Activated naive CD8-positive, alpha-beta T cell treated with anti-CD3 and anti-CD28 coated beads, Interleukin-2, amount 50 U/mL, for 24 hours (primary cell): ENCODE measurements at regions not wholly inside any gene's neighbourhood (a gene's known extent, or its start where the extent isn't known, plus 50 kb on each side); places are given as distances from the start of the nearest gene placed in this dataset.

ENCODE experiments used
- ATAC-seq: fragments of 150-1000 bp; cut with Tn5 transposase; one replicate; pipeline ENCODE4 v1.10.0; 2021
- DNase-seq: peaks from one replicate; pipeline ENCODE4 v3.0.0; 2021
- H3K27ac Mint-ChIP-seq: one replicate; pipeline ENCODE4 v1.8.0; 2021; ENCODE audit warnings: mild to moderate bottlenecking, mixed read lengths
- H3K27me3 Mint-ChIP-seq: one replicate; pipeline ENCODE4 v1.8.0; 2021; ENCODE audit warnings: mixed read lengths
- H3K36me3 Mint-ChIP-seq: one replicate; pipeline ENCODE4 v1.8.0; 2021; ENCODE audit warnings: low read depth, mixed read lengths
- H3K4me1 Mint-ChIP-seq: one replicate; pipeline ENCODE4 v1.8.0; 2021; ENCODE audit warnings: mixed read lengths
- H3K4me3 Mint-ChIP-seq: one replicate; pipeline ENCODE4 v1.8.0; 2021; ENCODE audit warnings: mild to moderate bottlenecking, moderate library complexity, mixed read lengths
- H3K9me3 Mint-ChIP-seq: one replicate; pipeline ENCODE4 v1.8.0; 2021; ENCODE audit warnings: mixed read lengths

DNA sequence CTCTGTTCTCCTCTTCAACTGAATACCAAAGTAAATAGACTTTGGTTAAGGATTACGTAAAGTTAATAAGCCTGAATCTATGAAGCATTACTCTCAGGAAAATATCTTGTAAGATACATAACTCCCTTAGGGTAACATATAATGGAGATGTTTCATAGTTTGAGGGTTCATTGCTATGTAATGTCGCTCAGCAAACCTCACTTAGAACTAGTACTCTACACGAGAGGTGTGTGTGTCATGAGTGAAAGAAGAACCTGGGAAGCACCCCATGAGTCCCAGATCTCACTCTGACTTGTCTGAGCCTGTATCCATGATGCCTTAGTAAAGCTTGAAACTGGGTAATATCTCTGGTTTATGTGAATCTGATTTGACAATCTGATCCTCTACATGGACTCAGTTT lies 429.5 kb upstream of the ANO3 start:
- no peak overlapping the region for H3K27ac Mint-ChIP-seq
- H3K27me3 Mint-ChIP-seq, result no peaks in the 10 kb centered on the region
- ATAC-seq (no peak), DNase-seq (no peak)
- H3K4me1 Mint-ChIP-seq, result no peaks in the 10 kb centered on the region
- no peaks in the 10 kb centered on the region for H3K9me3 Mint-ChIP-seq
- H3K4me3 Mint-ChIP-seq, result no peak overlapping the region
- H3K36me3 Mint-ChIP-seq, result no peaks in the 10 kb centered on the region

- ATAC-seq (no peak), DNase-seq (no peak)
- Mint-ChIP-seq H3K4me1 (no peaks in the 10 kb centered on the region), H3K27me3 (no peaks in the 10 kb centered on the region), H3K27ac (no peak overlapping the region), H3K9me3 (peaks cover 4% of the 10 kb centered on the region), H3K36me3 (no peaks in the 10 kb centered on the region), H3K4me3 (no peak overlapping the region)
Observed at GRCh38 chr11:25908726-25909125, 423.2 kb upstream of the ANO3 start.

GRCh38 chr11:25910086-25910485 lies 421.8 kb upstream of the ANO3 start:
- ATAC-seq (no peak), DNase-seq (no peak)
- Mint-ChIP-seq H3K9me3 (peaks cover 4% of the 10 kb centered on the region), H3K4me3 (no peak overlapping the region), H3K27me3 (no peaks in the 10 kb centered on the region), H3K27ac (no peak overlapping the region), H3K36me3 (no peaks in the 10 kb centered on the region), H3K4me1 (no peaks in the 10 kb centered on the region)

GRCh38 chr11:25920356-25920755 lies 411.6 kb upstream of the ANO3 start:
- no peak overlapping the region for H3K4me3 Mint-ChIP-seq
- H3K36me3 Mint-ChIP-seq, result no peaks in the 10 kb centered on the region
- H3K27me3 Mint-ChIP-seq, result no peaks in the 10 kb centered on the region
- H3K27ac Mint-ChIP-seq, result no peak overlapping the region
- ATAC-seq, result no peak
- no peaks in the 10 kb centered on the region for H3K4me1 Mint-ChIP-seq
- peaks cover 15% of the 10 kb centered on the region for H3K9me3 Mint-ChIP-seq
- DNase-seq, result no peak

DNA sequence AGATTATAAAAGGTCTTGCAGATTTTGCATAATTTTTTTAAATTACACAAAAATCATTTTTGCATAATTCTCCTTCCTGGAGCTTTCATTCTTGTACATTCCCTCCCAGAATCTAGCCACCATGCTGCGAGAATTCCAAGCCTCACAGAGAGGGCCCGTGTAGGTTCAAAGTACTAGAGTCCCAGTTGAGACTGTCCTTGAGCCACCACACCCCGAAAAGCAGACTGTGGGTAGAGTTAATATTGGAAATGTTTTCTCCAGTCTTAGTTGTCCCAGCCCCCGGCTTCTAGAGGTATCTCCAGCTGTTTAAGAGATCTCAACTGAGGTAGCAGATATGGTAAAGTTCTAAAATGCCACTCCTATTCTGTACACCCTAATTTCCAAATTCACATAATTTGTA lies 407.3 kb upstream of the ANO3 start:
- H3K36me3 Mint-ChIP-seq, result no peaks in the 10 kb centered on the region
- H3K27ac Mint-ChIP-seq, result no peak overlapping the region
- H3K4me3 Mint-ChIP-seq, result no peak overlapping the region
- no peak for DNase-seq
- no peaks in the 10 kb centered on the region for H3K27me3 Mint-ChIP-seq
- no peak for ATAC-seq
- peaks cover 15% of the 10 kb centered on the region for H3K9me3 Mint-ChIP-seq
- no peaks in the 10 kb centered on the region for H3K4me1 Mint-ChIP-seq

- DNase-seq, result no peak
- no peak for ATAC-seq
- H3K9me3 Mint-ChIP-seq, result peaks cover 15% of the 10 kb centered on the region
Observed at GRCh38 chr11:25925359-25925758, 406.6 kb upstream of the ANO3 start.

GRCh38 chr11:25927411-25927953 lies 404.4 kb upstream of the ANO3 start:
- no peak overlapping the region for H3K27ac Mint-ChIP-seq
- peaks cover 22% of the 10 kb centered on the region for H3K9me3 Mint-ChIP-seq
- DNase-seq (no peak), ATAC-seq (no peak)
- no peak overlapping the region for H3K4me3 Mint-ChIP-seq
- no peaks in the 10 kb centered on the region for H3K4me1 Mint-ChIP-seq
- H3K27me3 Mint-ChIP-seq, result no peaks in the 10 kb centered on the region
- no peaks in the 10 kb centered on the region for H3K36me3 Mint-ChIP-seq

More at GRCh38 chr11:25925359-25925758, 406.6 kb upstream of the ANO3 start:
- no peaks in the 10 kb centered on the region for H3K4me1 Mint-ChIP-seq
- no peaks in the 10 kb centered on the region for H3K36me3 Mint-ChIP-seq
- no peak overlapping the region for H3K27ac Mint-ChIP-seq
- H3K27me3 Mint-ChIP-seq, result no peaks in the 10 kb centered on the region
- H3K4me3 Mint-ChIP-seq, result no peak overlapping the region

GRCh38 chr11:25928076-25928475 lies 403.9 kb upstream of the ANO3 start:
- no peak overlapping the region for H3K4me3 Mint-ChIP-seq
- no peak for ATAC-seq
- H3K9me3 Mint-ChIP-seq, result peaks cover 19% of the 10 kb centered on the region
- no peak for DNase-seq
- no peaks in the 10 kb centered on the region for H3K36me3 Mint-ChIP-seq
- no peak overlapping the region for H3K27ac Mint-ChIP-seq
- H3K27me3 Mint-ChIP-seq, result no peaks in the 10 kb centered on the region
- no peaks in the 10 kb centered on the region for H3K4me1 Mint-ChIP-seq

DNA sequence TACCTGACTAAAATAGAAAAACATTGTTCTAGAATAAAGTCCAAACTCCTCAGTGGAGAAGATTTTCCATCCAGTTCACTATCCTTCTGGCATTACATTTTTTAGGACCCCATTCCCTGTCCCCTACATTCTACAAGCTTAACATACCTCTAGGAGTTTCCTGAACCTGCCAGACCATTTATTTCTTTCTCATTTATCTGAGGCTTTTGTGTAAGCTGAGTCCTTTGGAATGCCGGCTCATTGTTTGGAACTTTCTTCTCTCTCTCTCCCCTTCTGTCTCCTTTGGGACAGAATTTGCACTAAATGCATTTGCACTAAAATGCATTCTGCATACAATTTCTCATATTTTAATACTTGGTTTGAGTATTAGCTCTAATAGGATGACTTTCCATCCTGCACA lies 393.0 kb upstream of the ANO3 start:
- DNase-seq, result no peak
- Mint-ChIP-seq H3K9me3 (no peaks in the 10 kb centered on the region), H3K4me1 (no peaks in the 10 kb centered on the region)

DNA sequence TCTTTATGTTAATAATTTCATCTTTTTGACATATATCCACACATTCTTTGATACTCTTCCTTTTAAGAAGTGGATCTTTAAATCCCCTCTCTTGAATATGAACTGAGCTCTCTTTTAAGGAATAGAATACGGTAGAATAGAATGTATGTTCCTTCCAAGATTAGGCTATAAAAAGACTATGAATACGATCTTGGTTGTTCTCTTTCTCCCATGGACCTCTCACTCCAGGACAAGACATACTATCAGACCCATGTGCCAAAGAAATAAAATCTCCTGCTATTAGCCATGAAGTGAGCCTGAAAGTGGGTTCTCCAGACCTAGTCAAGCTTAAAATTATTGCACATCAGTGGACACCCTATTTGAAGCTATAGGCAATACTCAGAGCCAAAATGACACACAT lies 392.2 kb upstream of the ANO3 start:
- no peaks in the 10 kb centered on the region for H3K36me3 Mint-ChIP-seq
- DNase-seq (no peak), ATAC-seq (no peak)
- no peak overlapping the region for H3K4me3 Mint-ChIP-seq
- H3K9me3 Mint-ChIP-seq, result no peaks in the 10 kb centered on the region
- H3K27ac Mint-ChIP-seq, result no peak overlapping the region
- no peaks in the 10 kb centered on the region for H3K27me3 Mint-ChIP-seq
- no peaks in the 10 kb centered on the region for H3K4me1 Mint-ChIP-seq

More for the DNA sequence above, 393.0 kb upstream of the ANO3 start:
- Mint-ChIP-seq H3K4me3 (no peak overlapping the region), H3K27me3 (no peaks in the 10 kb centered on the region), H3K27ac (no peak overlapping the region), H3K36me3 (no peaks in the 10 kb centered on the region)
- ATAC-seq, result no peak

GRCh38 chr11:25941353-25941752 lies 390.6 kb upstream of the ANO3 start:
- DNase-seq, result no peak
- no peak for ATAC-seq
- Mint-ChIP-seq H3K9me3 (no peaks in the 10 kb centered on the region), H3K27me3 (no peaks in the 10 kb centered on the region), H3K4me1 (no peaks in the 10 kb centered on the region), H3K4me3 (no peak overlapping the region), H3K36me3 (no peaks in the 10 kb centered on the region), H3K27ac (no peak overlapping the region)

GRCh38 chr11:25943031-25943430 lies 388.9 kb upstream of the ANO3 start:
- Mint-ChIP-seq H3K9me3 (no peaks in the 10 kb centered on the region), H3K36me3 (no peaks in the 10 kb centered on the region), H3K27me3 (no peaks in the 10 kb centered on the region), H3K4me1 (no peaks in the 10 kb centered on the region), H3K4me3 (no peak overlapping the region), H3K27ac (no peak overlapping the region)
- DNase-seq (no peak), ATAC-seq (no peak)

DNA sequence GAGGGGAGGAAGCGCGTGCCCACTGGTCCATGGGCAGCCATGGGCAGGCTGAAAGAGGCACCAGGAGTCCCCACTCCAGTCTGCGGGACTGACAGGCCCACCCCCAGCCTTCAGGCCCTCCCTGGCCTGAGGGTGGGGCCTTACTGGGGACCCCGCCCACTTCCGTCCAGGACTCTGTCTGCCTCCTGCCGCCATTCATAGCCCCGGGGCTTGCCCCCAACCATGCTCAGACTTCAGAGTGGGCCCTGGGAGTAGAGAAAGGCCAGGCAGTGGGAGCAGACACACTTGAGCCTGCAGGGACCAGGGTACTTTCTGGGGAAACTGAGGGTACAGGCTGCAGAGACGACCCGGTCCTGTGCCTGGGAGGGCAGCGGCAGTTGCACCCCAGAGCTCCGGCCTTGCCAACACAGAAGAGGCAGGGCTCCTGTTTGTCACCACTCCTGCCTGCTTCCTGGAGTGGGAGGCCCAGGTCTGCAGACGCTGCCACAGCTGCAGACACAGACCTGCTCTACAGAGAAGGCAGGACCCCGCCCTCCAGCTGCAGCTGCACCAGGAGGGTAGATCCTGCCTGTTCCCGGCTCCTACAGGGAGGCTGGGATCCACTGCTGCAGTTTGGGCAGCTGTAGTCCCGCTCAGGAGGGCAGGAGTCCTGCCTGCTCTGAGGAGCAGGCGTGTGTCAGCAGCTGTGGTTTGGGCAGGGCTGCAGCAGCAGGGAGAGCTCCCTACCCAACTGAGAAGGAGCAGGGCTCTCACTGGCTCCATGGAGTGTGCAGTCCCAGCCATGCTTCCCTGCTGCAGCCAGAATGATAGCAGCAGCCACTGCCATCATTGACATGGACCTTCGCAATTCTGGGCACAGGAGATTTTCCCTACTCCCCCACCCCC lies 387.9 kb upstream of the ANO3 start:
- DNase-seq (no peak), ATAC-seq (no peak)
- no peaks in the 10 kb centered on the region for H3K27me3 Mint-ChIP-seq
- H3K9me3 Mint-ChIP-seq, result no peaks in the 10 kb centered on the region
- no peak overlapping the region for H3K27ac Mint-ChIP-seq
- H3K4me1 Mint-ChIP-seq, result no peaks in the 10 kb centered on the region
- no peaks in the 10 kb centered on the region for H3K36me3 Mint-ChIP-seq
- H3K4me3 Mint-ChIP-seq, result no peak overlapping the region

GRCh38 chr11:25949918-25950317 lies 382.0 kb upstream of the ANO3 start:
- Mint-ChIP-seq H3K4me3 (no peak overlapping the region), H3K4me1 (no peaks in the 10 kb centered on the region), H3K36me3 (no peaks in the 10 kb centered on the region), H3K9me3 (peaks cover 5% of the 10 kb centered on the region), H3K27ac (no peak overlapping the region), H3K27me3 (no peaks in the 10 kb centered on the region)
- no peak for ATAC-seq
- DNase-seq, result no peak

DNA sequence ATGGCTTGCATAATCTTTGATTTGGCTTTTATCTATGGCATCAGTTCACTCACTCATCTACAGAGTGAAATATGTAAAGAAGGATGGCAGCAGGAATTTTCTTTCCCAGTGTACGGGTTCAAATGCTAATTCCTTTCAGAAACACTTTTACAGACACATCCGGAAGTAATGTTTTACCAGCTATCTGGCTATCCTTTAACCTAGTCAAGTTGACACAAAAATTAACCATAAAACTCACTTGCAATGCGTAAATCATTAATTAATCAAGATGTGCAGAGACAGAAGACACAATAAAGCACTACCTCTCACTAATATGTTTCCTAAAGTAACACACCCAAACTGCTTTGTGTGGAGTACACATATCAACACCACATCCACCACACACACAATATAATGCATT lies 378.9 kb upstream of the ANO3 start:
- ATAC-seq (no peak), DNase-seq (no peak)
- H3K36me3 Mint-ChIP-seq, result no peaks in the 10 kb centered on the region
- H3K27me3 Mint-ChIP-seq, result no peaks in the 10 kb centered on the region
- H3K9me3 Mint-ChIP-seq, result peaks cover 5% of the 10 kb centered on the region
- H3K4me3 Mint-ChIP-seq, result no peak overlapping the region
- H3K4me1 Mint-ChIP-seq, result no peaks in the 10 kb centered on the region
- H3K27ac Mint-ChIP-seq, result no peak overlapping the region
